ENCODE measurements at regions not wholly inside any gene's neighbourhood (a gene's known extent, or its start where the extent isn't known, plus 50 kb on each side); places are given as distances from the start of the nearest gene placed in this dataset.

- DNase-seq (ENCODE audit: low spot score) = no peak
- TF ChIP-seq TAF1 (conservative IDR thresholded peaks at IDR 0.05) (no peak), ZBTB33 (IDR thresholded peaks at IDR 0.05) (no peak), MAX (IDR thresholded peaks at IDR 0.05) (no peak), REST (IDR thresholded peaks at IDR 0.05) (no peak), JUND (IDR thresholded peaks at IDR 0.05) (no peak), RAD21 (IDR thresholded peaks at IDR 0.05) (no peak), EGR1 (IDR thresholded peaks at IDR 0.05; ENCODE audit: low read depth in 2 of 2) (no peak), CTCF (IDR thresholded peaks at IDR 0.05; ENCODE audit: low read depth, low read length, missing input control) (no peak), NR2F2 (IDR thresholded peaks at IDR 0.05) (no peak), GABPA (IDR thresholded peaks at IDR 0.05 in 1 of 2, conservative IDR thresholded peaks at IDR 0.05 in 1 of 2) (no peak), FOXA2 (IDR thresholded peaks at IDR 0.05) (no peak), HNF4A (conservative IDR thresholded peaks at IDR 0.05) (no peak), SP1 (IDR thresholded peaks at IDR 0.05) (no peak), ATF3 (IDR thresholded peaks at IDR 0.05) (no peak), YY1 (IDR thresholded peaks at IDR 0.05) (no peak), RXRA (IDR thresholded peaks at IDR 0.05) (no peak), HNF4G (IDR thresholded peaks at IDR 0.05) (no peak), FOXA1 (IDR thresholded peaks at IDR 0.05) (no peak)
- Histone ChIP-seq H3K9ac (ENCODE audit: low read depth in 1 of 2, low read length in 2 of 2) (no peak overlapping the region), H3K27me3 (ENCODE audit: control insufficient read depth in 4 of 4, insufficient read depth in 4 of 4, low read length in 3 of 4) (no peaks in the 10 kb centered on the region), H3K27ac (ENCODE audit: low read depth in 1 of 2, low read length in 2 of 2) (no peak overlapping the region), H3K9me3 (ENCODE audit: control insufficient read depth in 4 of 4, low read length in 3 of 4) (no peaks in the 10 kb centered on the region), H3K4me1 (ENCODE audit: control insufficient read depth in 4 of 4, insufficient read depth in 4 of 4, low read length in 3 of 4) (no peaks in the 10 kb centered on the region), H3K4me3 (ENCODE audit: low read depth in 1 of 3, low read length in 3 of 3) (no peak overlapping the region), H3K36me3 (ENCODE audit: control insufficient read depth in 4 of 4, insufficient read depth in 3 of 4, low read depth in 1 of 4, low read length in 3 of 4) (no peaks in the 10 kb centered on the region)
- WGBS = 87% methylated on average over 4 of the region's 4 CpGs
Observed at GRCh38 chr3:107272885-107273284, 104.4 kb upstream of the CCDC54 start.

Data from liver (tissue), 8 donors.